Sigmoid colon (tissue), 3 donors: ENCODE measurements at regions not wholly inside any gene's neighbourhood (a gene's known extent, or its start where the extent isn't known, plus 50 kb on each side); places are given as distances from the start of the nearest gene placed in this dataset.

Experiments
- CTCF ChIP-seq, 4 experiments: fragments of 450-650 bp in 3 of 4; fragments of 200-600 bp in 1 of 4; IDR thresholded peaks; one replicate each; pipeline ENCODE4 v1.5.1; 2016 to 2019; ENCODE audit warnings: antibody characterized with exemption in 4 of 4, mild to moderate bottlenecking in 3 of 4, moderate library complexity in 2 of 4
- POLR2A ChIP-seq, 2 donors: fragments of 450-650 bp; IDR thresholded peaks; one replicate each; pipeline ENCODE4 v1.6.1; 2016; ENCODE audit warnings: antibody characterized with exemption in 2 of 2, mild to moderate bottlenecking in 2 of 2, moderate library complexity in 2 of 2

GRCh38 chr5:87103616-87104287, 163.9 kb upstream of the RASA1 start:
- TF ChIP-seq CTCF (IDR thresholded peaks at IDR 0.05) (no peak), POLR2A (IDR thresholded peaks at IDR 0.05) (no peak)
